Neuron (in vitro differentiated cells): ENCODE measurements at regions not wholly inside any gene's neighbourhood (a gene's known extent, or its start where the extent isn't known, plus 50 kb on each side); places are given as distances from the start of the nearest gene placed in this dataset.
"Not testable (repeated sequence)": the region's sequence is repeated elsewhere in the genome, so short reads cannot be mapped to it uniquely, and the experiment has no call there.

Source experiments
- H2AFZ ChIP-seq: one replicate; pipeline ENCODE4 v1.6.1; 2013; ENCODE audit warnings: low read depth, mild to moderate bottlenecking, inconsistent platforms, low read length, moderate library complexity
- H3K27me3 ChIP-seq: one replicate; pipeline ENCODE4 v1.6.1; 2013; ENCODE audit warnings: low read length; ENCODE audit not compliant: insufficient read depth
- H3K36me3 ChIP-seq: one replicate; pipeline ENCODE4 v1.6.1; 2013; ENCODE audit warnings: low read length; ENCODE audit not compliant: insufficient read depth
- H3K4me1 ChIP-seq: one replicate; pipeline ENCODE4 v1.6.1; 2013; ENCODE audit warnings: low read length; ENCODE audit not compliant: insufficient read depth
- H3K4me3 ChIP-seq: 2 replicates; pipeline ENCODE4 v1.5.1; 2013; ENCODE audit warnings: mild to moderate bottlenecking, low read length, moderate library complexity
- H3K9me3 ChIP-seq: one replicate; pipeline ENCODE4 v1.6.1; 2013; ENCODE audit warnings: low read length

GRCh38 chr11:45395947-45396346, 109.8 kb upstream of the SYT13 start:
- Histone ChIP-seq H3K4me3 (no peak overlapping the region), H3K9me3 (no peaks in the 10 kb centered on the region), H2AFZ (no peak overlapping the region), H3K4me1 (no peaks in the 10 kb centered on the region), H3K27me3 (peaks cover 12% of the 10 kb centered on the region), H3K36me3 (no peaks in the 10 kb centered on the region)

- peaks cover 12% of the 10 kb centered on the region for H3K27me3 ChIP-seq
- no peak overlapping the region for H3K4me3 ChIP-seq
- H3K9me3 ChIP-seq: no peaks in the 10 kb centered on the region
- H3K36me3 ChIP-seq: no peaks in the 10 kb centered on the region
- H2AFZ ChIP-seq: no peak overlapping the region
- no peaks in the 10 kb centered on the region for H3K4me1 ChIP-seq
These were observed 109.3 kb upstream of the SYT13 start for GRCh38 chr11:45395421-45395820.

GRCh38 chr11:45394294-45395085, 108.3 kb upstream of the SYT13 start:
- Histone ChIP-seq H2AFZ (no peak overlapping the region), H3K4me1 (no peaks in the 10 kb centered on the region), H3K4me3 (no peak overlapping the region), H3K36me3 (no peaks in the 10 kb centered on the region), H3K27me3 (peaks cover 17% of the 10 kb centered on the region), H3K9me3 (no peaks in the 10 kb centered on the region)

- Histone ChIP-seq H3K36me3 (no peaks in the 10 kb centered on the region), H2AFZ (no peak overlapping the region), H3K4me3 (no peak overlapping the region), H3K27me3 (peaks cover 17% of the 10 kb centered on the region), H3K9me3 (no peaks in the 10 kb centered on the region), H3K4me1 (no peaks in the 10 kb centered on the region)
These were observed 107.7 kb upstream of the SYT13 start for GRCh38 chr11:45393826-45394225.

GRCh38 chr11:45393334-45393733, 107.2 kb upstream of the SYT13 start:
- Histone ChIP-seq H3K9me3 (no peaks in the 10 kb centered on the region), H3K27me3 (peaks cover 17% of the 10 kb centered on the region), H3K4me3 (no peak overlapping the region), H3K4me1 (no peaks in the 10 kb centered on the region), H3K36me3 (no peaks in the 10 kb centered on the region), H2AFZ (no peak overlapping the region)

GRCh38 chr11:45392591-45393091, 106.5 kb upstream of the SYT13 start:
- Histone ChIP-seq H3K4me1 (no peaks in the 10 kb centered on the region), H3K9me3 (no peaks in the 10 kb centered on the region), H3K4me3 (no peak overlapping the region), H3K36me3 (no peaks in the 10 kb centered on the region), H2AFZ (no peak overlapping the region), H3K27me3 (peaks cover 17% of the 10 kb centered on the region)

GRCh38 chr11:45392154-45392553, 106.0 kb upstream of the SYT13 start:
- H3K27me3 ChIP-seq: peaks cover 17% of the 10 kb centered on the region

GRCh38 chr11:45391168-45391850, 105.2 kb upstream of the SYT13 start:
- Histone ChIP-seq H3K9me3 (no peaks in the 10 kb centered on the region), H2AFZ (no peak overlapping the region), H3K36me3 (no peaks in the 10 kb centered on the region), H3K4me1 (peaks cover 6% of the 10 kb centered on the region), H3K27me3 (peaks cover 17% of the 10 kb centered on the region), H3K4me3 (no peak overlapping the region)

More at GRCh38 chr11:45392154-45392553, 106.0 kb upstream of the SYT13 start:
- H3K36me3 ChIP-seq: no peaks in the 10 kb centered on the region
- no peaks in the 10 kb centered on the region for H3K9me3 ChIP-seq
- H2AFZ ChIP-seq: no peak overlapping the region
- H3K4me1 ChIP-seq: peaks cover under 1% of the 10 kb centered on the region
- H3K4me3 ChIP-seq: no peak overlapping the region

- peaks cover 16% of the 10 kb centered on the region for H3K27me3 ChIP-seq
- peaks cover 13% of the 10 kb centered on the region for H3K4me1 ChIP-seq
- H3K9me3 ChIP-seq: no peaks in the 10 kb centered on the region
- H2AFZ ChIP-seq: no peak overlapping the region
- no peak overlapping the region for H3K4me3 ChIP-seq
- H3K36me3 ChIP-seq: no peaks in the 10 kb centered on the region
These were observed 104.3 kb upstream of the SYT13 start for GRCh38 chr11:45390407-45390806.

- Histone ChIP-seq H3K4me1 (peaks cover 30% of the 10 kb centered on the region), H2AFZ (no peak overlapping the region), H3K27me3 (peaks cover 13% of the 10 kb centered on the region), H3K36me3 (no peaks in the 10 kb centered on the region), H3K9me3 (no peaks in the 10 kb centered on the region), H3K4me3 (no peak overlapping the region)
These were observed 102.3 kb upstream of the SYT13 start for GRCh38 chr11:45388472-45388871.

GRCh38 chr11:45387885-45388284, 101.7 kb upstream of the SYT13 start:
- H3K4me1 ChIP-seq: peaks cover 30% of the 10 kb centered on the region

GRCh38 chr11:45386972-45387371, 100.8 kb upstream of the SYT13 start:
- H3K36me3 ChIP-seq: no peaks in the 10 kb centered on the region
- H2AFZ ChIP-seq: no peak overlapping the region
- H3K9me3 ChIP-seq: no peaks in the 10 kb centered on the region
- no peak overlapping the region for H3K4me3 ChIP-seq
- H3K4me1 ChIP-seq: peaks cover 30% of the 10 kb centered on the region
- H3K27me3 ChIP-seq: peaks cover 17% of the 10 kb centered on the region

More at GRCh38 chr11:45387885-45388284, 101.7 kb upstream of the SYT13 start:
- H2AFZ ChIP-seq, H3K9me3 ChIP-seq, H3K36me3 ChIP-seq, H3K4me3 ChIP-seq: not testable (repeated sequence)
- peaks cover 13% of the 10 kb centered on the region for H3K27me3 ChIP-seq

- Histone ChIP-seq H3K9me3 (no peaks in the 10 kb centered on the region), H3K27me3 (peaks cover 21% of the 10 kb centered on the region), H2AFZ (no peak overlapping the region), H3K4me1 (peaks cover 30% of the 10 kb centered on the region), H3K36me3 (no peaks in the 10 kb centered on the region), H3K4me3 (no peak overlapping the region)
These were observed 99.7 kb upstream of the SYT13 start for GRCh38 chr11:45385844-45386243.
